ENCODE measurements at regions not wholly inside any gene's neighbourhood (a gene's known extent, or its start where the extent isn't known, plus 50 kb on each side); places are given as distances from the start of the nearest gene placed in this dataset.

GRCh38 chr4:32249040-32249439 is 1528.9 kb downstream of the PCDH7 start:
- H3K27ac ChIP-seq (replicated peaks in 1 of 4) = no peak overlapping the region
- H3K36me3 ChIP-seq = no peaks in the 10 kb centered on the region
- intact Hi-C loops (cut with DNase I) = no loop called here
- H3K9me3 ChIP-seq = no peaks in the 10 kb centered on the region
- no peaks in the 10 kb centered on the region for H3K4me1 ChIP-seq
- DNase-seq (ENCODE audit: extremely low spot score) = no peak
- no peak overlapping the region for H3K4me3 ChIP-seq
- WGBS = 54% methylated on average over 2 of the region's 2 CpGs
- no peak for TF ChIP-seq EP300 (IDR thresholded peaks at IDR 0.05)
- no peak for TF ChIP-seq POLR2A (IDR thresholded peaks at IDR 0.05; ENCODE audit: low read depth)
- no peak for TF ChIP-seq CTCF (IDR thresholded peaks at IDR 0.05)
- TF ChIP-seq POLR2AphosphoS5 (IDR thresholded peaks at IDR 0.05) = no peak
- H3K27me3 ChIP-seq = no peaks in the 10 kb centered on the region

GRCh38 chr4:32251126-32251525 is 1531.0 kb downstream of the PCDH7 start:
- H3K9me3 ChIP-seq = no peaks in the 10 kb centered on the region
- H3K4me1 ChIP-seq = no peaks in the 10 kb centered on the region
- no peak overlapping the region for H3K4me3 ChIP-seq
- no peaks in the 10 kb centered on the region for H3K27me3 ChIP-seq
- DNase-seq (ENCODE audit: extremely low spot score) = no peak
- WGBS = 94% methylated on average over 1 of the region's 1 CpG
- TF ChIP-seq EP300 (IDR thresholded peaks at IDR 0.05) (no peak), POLR2A (IDR thresholded peaks at IDR 0.05; ENCODE audit: low read depth) (no peak), CTCF (IDR thresholded peaks at IDR 0.05) (no peak), POLR2AphosphoS5 (IDR thresholded peaks at IDR 0.05) (no peak)
- H3K27ac ChIP-seq (replicated peaks in 1 of 4) = no peak overlapping the region
- no peaks in the 10 kb centered on the region for H3K36me3 ChIP-seq
- intact Hi-C loops (cut with DNase I) = no loop called here

GRCh38 chr4:32251926-32252325 is 1531.8 kb downstream of the PCDH7 start:
- Histone ChIP-seq H3K4me1 (no peaks in the 10 kb centered on the region), H3K9me3 (no peaks in the 10 kb centered on the region), H3K27ac (replicated peaks in 1 of 4) (no peak overlapping the region), H3K4me3 (no peak overlapping the region), H3K27me3 (no peaks in the 10 kb centered on the region), H3K36me3 (no peaks in the 10 kb centered on the region)
- 64% methylated on average over 2 of the region's 2 CpGs for WGBS
- no peak for DNase-seq (ENCODE audit: extremely low spot score)
- intact Hi-C loops (cut with DNase I) = no loop called here
- TF ChIP-seq POLR2AphosphoS5 (IDR thresholded peaks at IDR 0.05) = no peak
- no peak for TF ChIP-seq POLR2A (IDR thresholded peaks at IDR 0.05; ENCODE audit: low read depth)
- TF ChIP-seq EP300 (IDR thresholded peaks at IDR 0.05) = no peak
- no peak for TF ChIP-seq CTCF (IDR thresholded peaks at IDR 0.05)

- intact Hi-C loops (cut with DNase I) = no loop called here
- no peak overlapping the region for H3K4me3 ChIP-seq
Measured at GRCh38 chr4:32254216-32254615, 1534.0 kb downstream of the PCDH7 start.

More at GRCh38 chr4:32254216-32254615, 1534.0 kb downstream of the PCDH7 start:
- TF ChIP-seq POLR2AphosphoS5 (IDR thresholded peaks at IDR 0.05) (no peak), CTCF (IDR thresholded peaks at IDR 0.05) (no peak), POLR2A (IDR thresholded peaks at IDR 0.05; ENCODE audit: low read depth) (no peak), EP300 (IDR thresholded peaks at IDR 0.05) (no peak)
- H3K4me1 ChIP-seq = no peaks in the 10 kb centered on the region
- no peaks in the 10 kb centered on the region for H3K36me3 ChIP-seq
- H3K9me3 ChIP-seq = no peaks in the 10 kb centered on the region
- H3K27ac ChIP-seq (replicated peaks in 1 of 4) = no peak overlapping the region
- 73% methylated on average over 3 of the region's 3 CpGs for WGBS
- H3K27me3 ChIP-seq = no peaks in the 10 kb centered on the region
- DNase-seq (ENCODE audit: extremely low spot score) = no peak
